Endodermal cell (in vitro differentiated cells): ENCODE measurements at regions not wholly inside any gene's neighbourhood (a gene's known extent, or its start where the extent isn't known, plus 50 kb on each side); places are given as distances from the start of the nearest gene placed in this dataset.

Experiments
- DNase-seq: peaks from one replicate; pipeline ENCODE4 v3.0.0-alpha.2; 2017
- H3K27ac ChIP-seq: 2 replicates; pipeline ENCODE4 v1.5.1; 2013; ENCODE audit warnings: mild to moderate bottlenecking, low read depth, low read length, moderate library complexity
- H3K27me3 ChIP-seq: 2 replicates; pipeline ENCODE4 v1.6.1; 2013; ENCODE audit warnings: mild to moderate bottlenecking, low read length, moderate library complexity; ENCODE audit not compliant: insufficient read depth, control insufficient read depth, poor library complexity, severe bottlenecking
- H3K36me3 ChIP-seq: 2 replicates; pipeline ENCODE4 v1.7.0; 2013; ENCODE audit warnings: mild to moderate bottlenecking, low read length, moderate library complexity; ENCODE audit not compliant: control insufficient read depth, insufficient read depth
- H3K4me1 ChIP-seq: one replicate; pipeline ENCODE4 v1.7.0; 2013; ENCODE audit warnings: low read length; ENCODE audit not compliant: control insufficient read depth, insufficient read depth
- H3K4me3 ChIP-seq: 2 replicates; pipeline ENCODE4 v1.5.1; 2013; ENCODE audit warnings: mild to moderate bottlenecking, low read length, moderate library complexity
- H3K9ac ChIP-seq: 2 replicates; pipeline ENCODE4 v1.6.1; 2013; ENCODE audit warnings: mild to moderate bottlenecking, low read length, moderate library complexity; ENCODE audit not compliant: poor library complexity, severe bottlenecking; ENCODE audit errors: extremely low read depth
- H3K9me3 ChIP-seq: 2 replicates; pipeline ENCODE4 v1.6.1; 2013; ENCODE audit warnings: mild to moderate bottlenecking, low read length, moderate library complexity; ENCODE audit not compliant: control insufficient read depth
- H3K27ac Mint-ChIP-seq: 2 replicates; pipeline ENCODE4 v1.8.0; 2020; ENCODE audit warnings: mixed read lengths
- H3K27me3 Mint-ChIP-seq: 2 replicates; pipeline ENCODE4 v1.8.0; 2021; ENCODE audit warnings: mild to moderate bottlenecking, mixed read lengths; ENCODE audit not compliant: insufficient read depth
- H3K36me3 Mint-ChIP-seq: 2 replicates; pipeline ENCODE4 v1.8.0; 2020; ENCODE audit warnings: low read depth, mixed read lengths
- H3K4me1 Mint-ChIP-seq: 2 replicates; pipeline ENCODE4 v1.8.0; 2020; ENCODE audit warnings: mixed read lengths
- H3K4me3 Mint-ChIP-seq: 2 replicates; pipeline ENCODE4 v1.8.0; 2020; ENCODE audit warnings: mild to moderate bottlenecking, moderate library complexity, mixed read lengths
- H3K9me3 Mint-ChIP-seq: 2 replicates; pipeline ENCODE4 v1.8.0; 2020; ENCODE audit warnings: mild to moderate bottlenecking, mixed read lengths
- WGBS, 2 experiments: methylation state at CpG; one replicate each; pipeline versions ENCODE4 v1.1.5 to v1.1.7; 2013; ENCODE audit warnings: missing lambda C conversion rate in 2 of 2, mixed read lengths in 1 of 2; ENCODE audit not compliant: insufficient coverage in 1 of 2, insufficient read length in 1 of 2; 5-methylcytosine and 5-hydroxymethylcytosine counted together
- TF ChIP-seq, protein P1 (sequence below): fragments of 200-600 bp; sonication (generic); conservative IDR thresholded peaks from 2 replicates; pipeline ENCODE4 v1.5.0; 2021; ENCODE audit warnings: antibody characterized with exemption, mild to moderate bottlenecking

DNA sequence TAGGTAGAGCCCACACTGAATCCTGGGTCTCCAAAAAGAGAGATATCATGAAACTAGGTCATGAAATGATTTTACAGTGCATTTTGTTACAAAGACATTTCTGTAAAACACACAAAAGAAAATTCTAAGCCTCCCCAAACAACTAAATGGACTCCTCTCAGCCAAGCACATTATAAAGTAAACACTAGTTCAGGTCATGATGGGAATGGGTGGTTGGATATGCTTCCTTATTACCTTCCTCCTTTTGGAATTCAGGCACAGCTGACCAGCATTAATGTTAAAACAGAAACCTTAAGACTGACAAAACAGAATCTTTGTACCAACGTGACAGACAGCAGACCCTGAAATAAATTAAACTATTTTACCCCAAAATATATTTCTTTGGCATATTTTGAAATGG is 87.9 kb upstream of the NPY2R start:
- Histone ChIP-seq H3K36me3 (no peaks in the 10 kb centered on the region), H3K27ac (no peak overlapping the region), H3K9me3 (peaks cover 43% of the 10 kb centered on the region), H3K4me3 (no peak overlapping the region), H3K9ac (no peak overlapping the region), H3K27me3 (no peaks in the 10 kb centered on the region), H3K4me1 (no peaks in the 10 kb centered on the region)
- no peak for DNase-seq
- Mint-ChIP-seq H3K27me3 (no peaks in the 10 kb centered on the region), H3K4me1 (no peaks in the 10 kb centered on the region), H3K27ac (no peak overlapping the region), H3K4me3 (no peak overlapping the region), H3K9me3 (peaks cover 35% of the 10 kb centered on the region), H3K36me3 (no peaks in the 10 kb centered on the region)
- 76% methylated on average over 1 of the region's 1 CpG; no CpG with 5 or more reads in 1 of the 2 experiments for WGBS, 2 experiments
- TF ChIP-seq, protein P1, sequence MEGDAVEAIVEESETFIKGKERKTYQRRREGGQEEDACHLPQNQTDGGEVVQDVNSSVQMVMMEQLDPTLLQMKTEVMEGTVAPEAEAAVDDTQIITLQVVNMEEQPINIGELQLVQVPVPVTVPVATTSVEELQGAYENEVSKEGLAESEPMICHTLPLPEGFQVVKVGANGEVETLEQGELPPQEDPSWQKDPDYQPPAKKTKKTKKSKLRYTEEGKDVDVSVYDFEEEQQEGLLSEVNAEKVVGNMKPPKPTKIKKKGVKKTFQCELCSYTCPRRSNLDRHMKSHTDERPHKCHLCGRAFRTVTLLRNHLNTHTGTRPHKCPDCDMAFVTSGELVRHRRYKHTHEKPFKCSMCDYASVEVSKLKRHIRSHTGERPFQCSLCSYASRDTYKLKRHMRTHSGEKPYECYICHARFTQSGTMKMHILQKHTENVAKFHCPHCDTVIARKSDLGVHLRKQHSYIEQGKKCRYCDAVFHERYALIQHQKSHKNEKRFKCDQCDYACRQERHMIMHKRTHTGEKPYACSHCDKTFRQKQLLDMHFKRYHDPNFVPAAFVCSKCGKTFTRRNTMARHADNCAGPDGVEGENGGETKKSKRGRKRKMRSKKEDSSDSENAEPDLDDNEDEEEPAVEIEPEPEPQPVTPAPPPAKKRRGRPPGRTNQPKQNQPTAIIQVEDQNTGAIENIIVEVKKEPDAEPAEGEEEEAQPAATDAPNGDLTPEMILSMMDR = no peak

DNA sequence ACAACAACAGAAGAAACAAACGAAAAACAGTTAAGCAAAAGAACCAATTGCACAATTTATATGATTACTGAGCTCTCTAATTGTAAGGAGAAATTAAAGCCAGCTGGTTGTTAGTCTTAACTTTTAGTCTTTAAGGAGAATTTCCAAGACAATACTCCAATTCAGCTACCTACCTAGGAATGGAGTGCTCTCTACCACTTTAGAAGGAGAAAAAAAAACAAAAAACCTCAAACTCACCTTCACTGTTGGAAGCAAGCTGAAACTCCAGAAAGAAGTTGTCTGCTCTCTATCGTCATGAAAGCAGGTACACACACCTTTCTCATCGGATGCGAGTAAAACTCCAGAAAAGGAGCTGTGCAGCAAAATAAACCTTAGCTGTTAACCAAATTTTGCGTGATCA is 86.1 kb upstream of the NPY2R start:
- no peaks in the 10 kb centered on the region for H3K27me3 Mint-ChIP-seq
- TF ChIP-seq, protein P1 = no peak
- no peak overlapping the region for H3K27ac Mint-ChIP-seq

DNA sequence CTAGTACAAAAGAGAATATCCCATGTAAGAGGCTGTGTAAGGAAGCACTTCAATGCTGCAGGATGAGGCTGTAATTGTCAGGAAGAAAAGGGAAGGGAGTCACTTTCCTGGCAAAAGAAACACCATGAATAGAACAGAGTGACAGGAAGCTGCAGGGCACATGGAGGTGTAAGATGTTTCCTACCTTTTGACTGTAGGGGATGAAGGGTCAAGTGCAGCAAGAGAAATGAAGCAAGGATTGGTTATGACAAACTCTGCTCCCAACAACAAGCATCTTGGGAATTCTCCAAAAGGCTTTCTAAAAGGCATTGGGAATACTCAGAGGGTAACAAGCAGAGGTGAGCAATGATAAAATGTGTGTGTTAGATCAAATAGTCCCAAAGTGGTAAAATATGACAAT is 74.3 kb upstream of the NPY2R start:
- Mint-ChIP-seq H3K36me3 (no peaks in the 10 kb centered on the region), H3K9me3 (no peaks in the 10 kb centered on the region), H3K4me3 (no peak overlapping the region), H3K27ac (no peak overlapping the region), H3K27me3 (no peaks in the 10 kb centered on the region), H3K4me1 (no peaks in the 10 kb centered on the region)
- H3K27me3 ChIP-seq = no peaks in the 10 kb centered on the region
- H3K27ac ChIP-seq = no peak overlapping the region
- no peaks in the 10 kb centered on the region for H3K4me1 ChIP-seq
- no peak for DNase-seq
- no peak overlapping the region for H3K9ac ChIP-seq
- no peak overlapping the region for H3K4me3 ChIP-seq
- H3K36me3 ChIP-seq = no peaks in the 10 kb centered on the region
- H3K9me3 ChIP-seq = no peaks in the 10 kb centered on the region
- TF ChIP-seq, protein P1 = no peak

More for the DNA sequence above, 86.1 kb upstream of the NPY2R start:
- no peak overlapping the region for H3K27ac ChIP-seq
- peaks cover 31% of the 10 kb centered on the region for H3K9me3 ChIP-seq
- WGBS, 2 experiments = 84 to 88% methylated on average over 5 of the region's 5 CpGs
- Mint-ChIP-seq H3K9me3 (peaks cover 27% of the 10 kb centered on the region), H3K4me3 (no peak overlapping the region), H3K4me1 (no peaks in the 10 kb centered on the region), H3K36me3 (no peaks in the 10 kb centered on the region)
- H3K36me3 ChIP-seq = no peaks in the 10 kb centered on the region
- H3K4me3 ChIP-seq = no peak overlapping the region
- no peaks in the 10 kb centered on the region for H3K27me3 ChIP-seq
- DNase-seq = no peak
- no peaks in the 10 kb centered on the region for H3K4me1 ChIP-seq
- no peak overlapping the region for H3K9ac ChIP-seq
